Heart right ventricle (tissue), 16 donors: ENCODE measurements at regions not wholly inside any gene's neighbourhood (a gene's known extent, or its start where the extent isn't known, plus 50 kb on each side); places are given as distances from the start of the nearest gene placed in this dataset.

Source experiments
- ATAC-seq, 8 donors: fragments of 200-7000 bp; cut with Tn5 transposase; one replicate each; pipeline ENCODE4 v1.9.1; 2020; ENCODE audit warnings: mild to moderate bottlenecking in 8 of 8, moderate library complexity in 8 of 8, moderate number of reproducible peaks in 1 of 8
- DNase-seq, 2 donors: peaks; one replicate each; pipeline ENCODE4 v3.0.0-alpha.2; 2020
- H3K27ac ChIP-seq, 10 donors: fragments of 200-600 bp; sonication (generic) in 2 of 10; one replicate each; pipeline versions ENCODE4 v1.5.0 to v1.8.0; 2020 to 2022; ENCODE audit warnings: mild to moderate bottlenecking in 3 of 10
- H3K27me3 ChIP-seq, 7 donors: fragments of 200-600 bp; one replicate each; pipeline ENCODE4 v1.8.0; 2021 to 2022; ENCODE audit warnings: mild to moderate bottlenecking in 2 of 7
- H3K36me3 ChIP-seq, 9 donors: fragments of 200-600 bp; sonication (generic) in 1 of 9; one replicate each; pipeline versions ENCODE4 v1.5.0 to v1.8.0; 2020 to 2022; ENCODE audit warnings: mild to moderate bottlenecking in 2 of 9
- H3K4me1 ChIP-seq, 9 donors: fragments of 200-600 bp; sonication (generic) in 1 of 9; one replicate each; pipeline versions ENCODE4 v1.5.0 to v1.8.0; 2020 to 2022; ENCODE audit warnings: mild to moderate bottlenecking in 4 of 9
- H3K4me3 ChIP-seq, 10 donors: fragments of 200-600 bp; sonication (generic) in 2 of 10; one replicate each; pipeline versions ENCODE4 v1.5.0 to v1.8.0; 2020 to 2022; ENCODE audit warnings: mild to moderate bottlenecking in 7 of 10, moderate library complexity in 2 of 10
- H3K9me3 ChIP-seq, 11 donors: fragments of 200-600 bp in 10 of 11; sonication (generic) in 2 of 11; one replicate each; pipeline versions ENCODE4 v1.5.0 to v1.8.0; 2013 to 2022; ENCODE audit warnings: mild to moderate bottlenecking in 2 of 11, control low read depth in 1 of 11, moderate library complexity in 1 of 11
- CTCF ChIP-seq, 9 donors: fragments of 200-600 bp; sonication (generic) in 2 of 9; IDR thresholded peaks; one replicate each; pipeline versions ENCODE4 v1.5.0 to v1.8.0; 2021 to 2022; ENCODE audit warnings: antibody characterized with exemption in 9 of 9, mild to moderate bottlenecking in 5 of 9, moderate library complexity in 1 of 9
- WGBS, 2 donors: extraction: QIAGEN DNeasy Blood & Tissue Kit; methylation state at CpG; one replicate each; pipeline ENCODE4 v1.1.7; 2013; ENCODE audit warnings: inconsistent platforms in 1 of 2; 5-methylcytosine and 5-hydroxymethylcytosine counted together
- intact Hi-C, 10 donors: fragments of 100-400 bp; cut with DNase I; formaldehyde crosslinking; loops; one replicate each; pipeline versions ENCODE4 v1.11.1 to v1.14.2; 2022
- donor health status: Arrhythmogenic right ventricular cardiomyopathy.
- donor health status: ischemic (EF 13 %, LVEDD 7.1; RV severe dilation, severe dysfunction).
- donor health status: healthy with polysubstance abuse.
- donor health status: DM: no; HTN: yes; CAD: no.
- donor health status: DM: no; HTN: no; CAD: no.
- donor health status: ischemic (EF 25% LVEDD 6.9; RV normal size, moderate dysfunction).
- donor health status: ischemic (EF 25% LVEDD 5.7; RV mildly dilated, moderate dysfunction).
- donor health status: healthy.
- donor health status: DM: yes; HTN: yes; CAD: no.
- donor health status: Ischemic cardiomyopathy.
- donor health status: ischemic (EF 35%, LVEDD 5.7; RV mildly dilated, moderate dysfunction).
- donor health status: nonischemic (EF 11% LVEDD 7.7; RV severe dilation, severe dysfunction).
- donor health status: DM: yes; HTN: yes; CAD: no.
- donor health status: PGD.
- donor health status: ischemic (EF 29% LVEDD 5.4; RV normal size, mild dysfunction).
- donor health status: nonischemic (EF 23%, LVEDD 6.1; RV moderate dilation, normal function).

GRCh38 chr18:4641771-4642368 lies 186.8 kb upstream of the DLGAP1 start:
- WGBS, 2 donors: 53 to 72% methylated on average over 5 of the region's 5 CpGs

GRCh38 chr18:4640349-4641012 lies 185.4 kb upstream of the DLGAP1 start:
- peaks cover 0 to 12% (median 0%) of the 10 kb centered on the region in 11 donors for H3K9me3 ChIP-seq
- intact Hi-C loops: no loop called here
- no peak overlapping the region for H3K4me3 ChIP-seq
- ATAC-seq: no peak
- 70 to 80% methylated on average over 3 of the region's 3 CpGs for WGBS, 2 donors
- TF ChIP-seq CTCF (IDR thresholded peaks at IDR 0.05): no peak
- no peaks in the 10 kb centered on the region for H3K4me1 ChIP-seq
- no peak for DNase-seq
- H3K36me3 ChIP-seq: no peaks in the 10 kb centered on the region
- no peaks in the 10 kb centered on the region for H3K27me3 ChIP-seq
- no peak overlapping the region for H3K27ac ChIP-seq

More at GRCh38 chr18:4641771-4642368, 186.8 kb upstream of the DLGAP1 start:
- intact Hi-C loops: no loop called here
- ATAC-seq (no peak), DNase-seq (no peak)
- Histone ChIP-seq H3K4me1 (no peaks in the 10 kb centered on the region), H3K27ac (no peak overlapping the region), H3K4me3 (no peak overlapping the region), H3K9me3 (peaks cover 0 to 12% (median 0%) of the 10 kb centered on the region in 11 donors), H3K27me3 (no peaks in the 10 kb centered on the region), H3K36me3 (no peaks in the 10 kb centered on the region)
- no peak for TF ChIP-seq CTCF (IDR thresholded peaks at IDR 0.05)

- Histone ChIP-seq H3K4me1 (no peaks in the 10 kb centered on the region), H3K27me3 (no peaks in the 10 kb centered on the region), H3K4me3 (no peak overlapping the region), H3K36me3 (no peaks in the 10 kb centered on the region), H3K27ac (no peak overlapping the region), H3K9me3 (peaks cover 0 to 12% (median 0%) of the 10 kb centered on the region in 11 donors)
- TF ChIP-seq CTCF (IDR thresholded peaks at IDR 0.05): no peak
- 48 to 51% methylated on average over 6 of the region's 6 CpGs for WGBS, 2 donors
- DNase-seq (no peak), ATAC-seq (no peak)
- intact Hi-C loops: no loop called here
Observed at GRCh38 chr18:4639628-4640310, 184.7 kb upstream of the DLGAP1 start.

GRCh38 chr18:4638680-4639079 lies 183.6 kb upstream of the DLGAP1 start:
- no peaks in the 10 kb centered on the region for H3K4me1 ChIP-seq
- 86 to 96% methylated on average over 6 of the region's 6 CpGs for WGBS, 2 donors
- H3K27me3 ChIP-seq: no peaks in the 10 kb centered on the region
- no peak for DNase-seq
- no peaks in the 10 kb centered on the region for H3K36me3 ChIP-seq
- no peak for ATAC-seq
- H3K4me3 ChIP-seq: no peak overlapping the region
- intact Hi-C loops: no loop called here
- H3K9me3 ChIP-seq: peaks cover 0 to 21% (median 0%) of the 10 kb centered on the region in 11 donors
- H3K27ac ChIP-seq: no peak overlapping the region
- no peak for TF ChIP-seq CTCF (IDR thresholded peaks at IDR 0.05)
